NT2/D1 (cell line): ENCODE measurements at regions not wholly inside any gene's neighbourhood (a gene's known extent, or its start where the extent isn't known, plus 50 kb on each side); places are given as distances from the start of the nearest gene placed in this dataset.
"Not testable (repeated sequence)": the region's sequence is repeated elsewhere in the genome, so short reads cannot be mapped to it uniquely, and the experiment has no call there.

Source experiments
- DNase-seq: peaks from one replicate; pipeline ENCODE4 v3.0.0-alpha.2; 2011; ENCODE audit warnings: low read depth, low spot score
- H3K27me3 ChIP-seq: 2 replicates; pipeline ENCODE4 v1.6.0; 2011; ENCODE audit warnings: mild to moderate bottlenecking; ENCODE audit not compliant: insufficient read length, insufficient read depth
- H3K36me3 ChIP-seq: 2 replicates; pipeline ENCODE4 v1.6.1; 2011; ENCODE audit warnings: mild to moderate bottlenecking, low read length, mixed read lengths; ENCODE audit not compliant: insufficient read depth, insufficient read length
- H3K4me1 ChIP-seq: 2 replicates; pipeline ENCODE4 v1.5.1; 2011; ENCODE audit not compliant: insufficient read depth, insufficient read length
- H3K4me3 ChIP-seq: 2 replicates; pipeline ENCODE4 v1.5.1; 2011; ENCODE audit warnings: low read depth; ENCODE audit not compliant: insufficient read length
- H3K9ac ChIP-seq: 2 replicates; pipeline ENCODE4 v1.6.0; 2011; ENCODE audit warnings: low read depth; ENCODE audit not compliant: insufficient read length
- H3K9me3 ChIP-seq: 2 replicates; pipeline ENCODE4 v1.5.1; 2011; ENCODE audit warnings: mild to moderate bottlenecking, low read length; ENCODE audit not compliant: insufficient read depth
- SUZ12 ChIP-seq: IDR thresholded peaks from 2 replicates; pipeline ENCODE4 v1.6.1; 2011; ENCODE audit not compliant: insufficient read length, insufficient read depth; ENCODE audit errors: extremely low read depth
- YY1 ChIP-seq: IDR thresholded peaks from 2 replicates; pipeline ENCODE4 v1.6.1; 2011; ENCODE audit not compliant: insufficient read length, insufficient read depth
- ZNF274 ChIP-seq: IDR thresholded peaks from 2 replicates; pipeline ENCODE4 v1.6.1; 2011; ENCODE audit warnings: mild to moderate bottlenecking, low read depth, low read length

DNA sequence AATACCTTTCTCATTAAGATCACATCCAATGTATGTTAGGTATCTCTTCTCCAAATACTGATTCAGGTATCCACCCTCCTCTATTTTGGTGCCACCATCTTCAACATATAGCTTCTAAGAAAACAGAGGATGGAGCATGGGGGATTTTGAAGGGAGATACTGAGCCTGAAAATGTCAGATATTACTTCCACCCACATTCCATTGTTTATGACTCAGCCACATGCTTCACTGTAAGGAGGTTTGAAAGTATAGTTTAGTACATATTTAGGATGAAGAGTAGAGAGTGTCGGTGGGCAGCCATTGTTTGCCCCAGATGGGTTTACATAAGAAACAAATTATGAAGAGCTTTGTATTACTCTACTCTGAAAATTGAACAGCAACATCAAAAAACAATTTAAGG is 286.7 kb downstream of the TFAP2B start:
- DNase-seq = no peak
- no peaks in the 10 kb centered on the region for H3K4me1 ChIP-seq
- H3K27me3 ChIP-seq = no peaks in the 10 kb centered on the region
- no peaks in the 10 kb centered on the region for H3K9me3 ChIP-seq
- no peak for TF ChIP-seq YY1
- no peak for TF ChIP-seq ZNF274
- no peak for TF ChIP-seq SUZ12
- H3K36me3 ChIP-seq = no peaks in the 10 kb centered on the region
- H3K4me3 ChIP-seq = no peak overlapping the region
- H3K9ac ChIP-seq = no peak overlapping the region

DNA sequence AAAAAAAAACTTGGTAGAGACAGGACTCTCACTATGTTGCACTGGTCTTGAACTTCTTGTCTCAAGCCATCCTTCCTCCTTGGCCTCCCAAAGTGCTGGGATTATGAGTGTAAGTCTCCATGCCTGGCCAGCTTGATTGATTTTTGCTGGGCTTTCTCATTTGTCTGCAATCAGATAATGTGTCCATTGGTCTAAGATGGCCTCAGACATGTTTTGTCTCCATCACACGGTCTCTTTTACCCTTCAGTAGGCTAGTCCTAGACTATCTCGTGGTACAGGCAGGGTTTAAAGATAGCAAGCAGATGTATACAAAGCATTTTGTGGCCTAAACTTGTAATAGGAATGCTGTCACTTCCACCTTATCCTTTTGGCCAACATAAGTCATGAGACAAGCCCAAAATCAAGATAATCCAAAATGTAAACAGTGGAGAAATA is 289.1 kb downstream of the TFAP2B start:
- Histone ChIP-seq H3K36me3 (no peaks in the 10 kb centered on the region), H3K9me3 (no peaks in the 10 kb centered on the region), H3K4me1 (no peaks in the 10 kb centered on the region), H3K9ac (no peak overlapping the region), H3K27me3 (no peaks in the 10 kb centered on the region), H3K4me3 (no peak overlapping the region)
- DNase-seq = no peak
- no peak for TF ChIP-seq SUZ12
- TF ChIP-seq ZNF274 = no peak
- no peak for TF ChIP-seq YY1

DNA sequence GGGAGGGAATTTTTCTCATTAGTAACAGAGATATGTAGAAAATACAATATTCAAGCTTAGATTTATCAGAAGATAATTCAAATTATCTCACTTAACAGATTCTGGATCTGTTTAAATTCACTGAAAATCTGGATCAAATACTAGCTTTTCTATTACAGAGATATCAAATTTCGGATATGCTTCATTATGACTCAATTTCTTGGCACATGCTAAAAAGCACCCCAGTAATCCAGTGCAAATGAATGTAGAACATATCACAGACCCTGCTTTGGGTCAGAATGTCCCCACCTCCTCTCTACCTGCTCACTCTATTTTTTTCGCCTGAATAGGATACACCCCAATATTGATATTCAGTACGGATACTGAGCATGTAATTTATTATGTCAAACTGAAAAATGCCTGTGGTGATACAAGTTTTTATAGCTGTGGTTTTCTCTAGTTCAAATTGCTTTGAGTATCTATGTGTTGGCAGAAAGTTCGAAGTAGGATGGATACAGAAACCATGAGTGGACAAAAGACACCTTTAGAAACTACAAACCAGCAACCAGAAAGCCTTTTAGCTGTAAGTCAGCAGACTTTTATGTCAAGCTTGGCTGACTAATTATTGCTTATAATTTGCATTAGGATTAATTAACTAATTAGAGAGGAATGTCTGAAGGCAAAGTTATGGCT is 290.0 kb downstream of the TFAP2B start:
- Histone ChIP-seq H3K36me3 (no peaks in the 10 kb centered on the region), H3K4me3 (no peak overlapping the region), H3K9me3 (no peaks in the 10 kb centered on the region), H3K27me3 (no peaks in the 10 kb centered on the region), H3K4me1 (no peaks in the 10 kb centered on the region), H3K9ac (no peak overlapping the region)
- TF ChIP-seq YY1 (no peak), SUZ12 (no peak), ZNF274 (no peak)
- DNase-seq = no peak

DNA sequence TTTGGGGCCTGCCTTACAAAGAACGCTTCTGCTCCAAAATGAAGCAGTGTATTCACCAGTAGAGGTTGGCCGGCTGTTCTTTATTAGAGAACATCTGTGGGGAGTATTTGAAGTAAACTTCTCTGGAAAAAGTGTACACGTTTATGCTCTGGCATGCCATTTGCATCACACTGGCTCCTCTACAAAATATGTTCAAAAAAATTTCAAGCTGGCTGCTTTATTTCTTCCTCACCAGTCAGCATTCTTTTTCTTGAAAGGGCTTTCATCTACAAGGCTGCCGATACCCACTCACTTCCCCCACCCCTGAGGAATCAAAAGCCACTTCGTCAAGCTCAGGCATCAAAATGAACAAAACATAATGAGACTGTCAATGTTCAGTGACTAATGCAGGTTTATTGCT is 294.1 kb downstream of the TFAP2B start:
- Histone ChIP-seq H3K27me3 (no peaks in the 10 kb centered on the region), H3K9ac (no peak overlapping the region), H3K4me1 (no peaks in the 10 kb centered on the region), H3K9me3 (no peaks in the 10 kb centered on the region; the same call in 1 of the 2 replicates), H3K36me3 (no peaks in the 10 kb centered on the region), H3K4me3 (no peak overlapping the region)
- no peak for DNase-seq
- TF ChIP-seq ZNF274 (no peak), SUZ12 (no peak), YY1 (no peak)

DNA sequence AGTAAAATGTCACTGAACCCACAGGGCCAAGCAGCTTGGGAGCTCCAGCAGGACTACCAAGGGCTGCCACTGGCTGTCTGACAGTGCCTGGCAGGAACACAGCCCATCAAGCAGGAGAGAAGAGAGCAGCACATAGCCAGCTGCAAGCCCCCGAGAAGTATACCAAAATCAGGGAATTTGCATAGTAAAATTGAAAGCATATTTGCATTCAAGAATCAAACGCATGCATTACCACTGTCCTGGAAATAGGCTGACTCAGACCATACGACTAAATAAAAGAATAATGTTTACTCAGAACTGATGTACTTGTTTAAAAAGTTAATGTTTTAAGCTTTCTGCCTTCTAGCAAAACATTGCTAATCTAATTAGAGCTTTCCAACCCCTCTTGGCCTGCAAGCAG is 298.1 kb downstream of the TFAP2B start:
- H3K9ac ChIP-seq = no peak overlapping the region

DNA sequence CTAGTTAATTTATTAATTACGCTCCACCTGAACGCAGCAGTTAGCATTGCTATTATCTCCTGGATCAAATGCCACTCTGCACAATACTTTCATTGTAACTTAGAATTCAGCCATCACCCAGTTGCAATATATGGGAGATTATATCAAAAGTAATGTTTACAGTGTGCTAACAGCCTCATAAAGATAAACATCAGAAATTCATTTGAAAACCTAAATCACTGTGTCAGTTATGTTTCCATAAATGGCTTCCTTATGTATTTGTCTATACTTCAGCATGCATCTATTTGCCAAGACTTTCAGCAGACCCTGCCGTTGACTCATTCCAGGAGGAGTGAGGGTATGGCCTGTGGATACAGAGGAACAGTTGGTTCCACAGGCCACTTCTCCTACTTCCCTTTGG is 300.1 kb downstream of the TFAP2B start:
- Histone ChIP-seq H3K36me3 (no peaks in the 10 kb centered on the region), H3K27me3 (no peaks in the 10 kb centered on the region), H3K9ac (no peak overlapping the region), H3K4me1 (no peaks in the 10 kb centered on the region), H3K4me3 (no peak overlapping the region), H3K9me3 (no peaks in the 10 kb centered on the region; the same call in 1 of the 2 replicates)
- no peak for DNase-seq
- no peak for TF ChIP-seq ZNF274
- TF ChIP-seq SUZ12 = no peak
- TF ChIP-seq YY1 = no peak

More for the DNA sequence above, 298.1 kb downstream of the TFAP2B start:
- no peak for DNase-seq
- no peaks in the 10 kb centered on the region; the same call in 1 of the 2 replicates for H3K9me3 ChIP-seq
- no peak for TF ChIP-seq SUZ12
- TF ChIP-seq ZNF274 = no peak
- no peak for TF ChIP-seq YY1
- no peaks in the 10 kb centered on the region for H3K4me1 ChIP-seq
- no peaks in the 10 kb centered on the region for H3K27me3 ChIP-seq
- H3K36me3 ChIP-seq = no peaks in the 10 kb centered on the region
- no peak overlapping the region for H3K4me3 ChIP-seq

DNA sequence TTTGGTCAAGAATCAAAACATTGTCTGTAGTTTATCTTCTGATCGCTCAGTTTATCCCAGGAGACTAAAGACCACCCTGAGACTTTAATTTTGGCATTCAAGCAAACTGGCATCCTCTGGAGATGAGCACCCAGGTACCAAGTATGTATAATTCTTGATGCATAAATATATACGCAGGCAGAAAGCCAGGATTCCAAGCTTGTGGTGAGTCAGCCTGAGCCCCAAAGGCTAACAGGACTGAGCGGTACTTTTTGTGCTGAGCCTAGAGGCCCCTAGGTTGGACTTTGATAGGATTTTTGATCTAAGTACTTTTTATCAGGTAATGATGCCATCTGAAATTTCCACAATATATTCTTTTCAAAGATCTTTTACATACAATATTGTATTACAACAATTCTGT is 301.3 kb downstream of the TFAP2B start:
- Histone ChIP-seq H3K4me1 (no peaks in the 10 kb centered on the region), H3K36me3 (no peaks in the 10 kb centered on the region), H3K9me3 (no peaks in the 10 kb centered on the region; the same call in 1 of the 2 replicates), H3K4me3 (no peak overlapping the region), H3K9ac (no peak overlapping the region), H3K27me3 (no peaks in the 10 kb centered on the region)
- no peak for DNase-seq
- no peak for TF ChIP-seq ZNF274
- no peak for TF ChIP-seq YY1
- no peak for TF ChIP-seq SUZ12

DNA sequence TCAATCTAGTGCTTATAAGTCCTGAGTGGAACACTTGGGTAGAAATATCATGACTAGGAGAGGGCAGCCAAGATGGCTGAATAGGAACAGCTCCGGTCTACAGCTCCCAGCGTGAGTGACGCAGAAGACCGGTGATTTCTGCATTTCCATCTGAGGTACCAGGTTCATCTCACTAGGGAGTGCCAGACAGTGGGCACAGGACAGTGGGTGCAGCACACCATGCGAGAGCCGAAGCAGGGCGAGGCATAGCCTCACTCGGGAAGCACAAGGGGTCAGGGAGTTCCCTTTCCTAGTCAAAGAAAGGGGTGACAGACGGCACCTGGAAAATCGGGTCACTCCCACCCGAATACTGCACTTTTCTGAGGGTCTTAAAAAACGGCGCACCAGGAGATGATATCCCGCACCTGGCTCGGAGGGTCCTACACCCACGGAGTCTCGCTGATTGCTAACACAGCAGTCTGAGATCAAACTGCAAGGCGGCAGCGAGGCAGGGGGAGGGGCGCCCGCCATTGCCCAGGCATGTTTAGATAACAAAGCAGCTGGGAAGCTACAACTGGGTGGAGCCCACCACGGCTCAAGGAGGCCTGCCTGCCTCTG is 302.8 kb downstream of the TFAP2B start:
- not testable (repeated sequence) for H3K4me1 ChIP-seq, H3K9me3 ChIP-seq, H3K9ac ChIP-seq, H3K27me3 ChIP-seq, H3K36me3 ChIP-seq, H3K4me3 ChIP-seq, DNase-seq
